ENCODE measurements at regions not wholly inside any gene's neighbourhood (a gene's known extent, or its start where the extent isn't known, plus 50 kb on each side); places are given as distances from the start of the nearest gene placed in this dataset.

- no peak overlapping the region for H2BK15ac ChIP-seq (ENCODE audit: low read depth, low read length)
- no peak overlapping the region for H3K4me2 ChIP-seq (ENCODE audit: low read depth, low read length)
- POLR2A ChIA-PET (ENCODE audit: unreplicated experiment): no interaction called here
- H2BK20ac ChIP-seq (ENCODE audit: low read depth, low read length): no peak overlapping the region
- no peak overlapping the region for H2AK9ac ChIP-seq (replicated peaks; ENCODE audit: low read depth, low read length, poor library complexity)
- no peaks in the 10 kb centered on the region for H3K79me1 ChIP-seq (ENCODE audit: low read depth in 1 of 2, low read length in 2 of 2)
- no peak overlapping the region for H2BK5ac ChIP-seq (ENCODE audit: low read depth, low read length, poor library complexity, severe bottlenecking)
- H3K36me3 ChIP-seq (ENCODE audit: control insufficient read depth, insufficient read depth, low read length): no peaks in the 10 kb centered on the region
- TF ChIP-seq CHD1 (IDR thresholded peaks at IDR 0.05; ENCODE audit: low read depth, low read length): no peak
- TF ChIP-seq POLR2A (IDR thresholded peaks at IDR 0.05; ENCODE audit: low read depth, low read length): no peak
- TF ChIP-seq USF2 (IDR thresholded peaks at IDR 0.05; ENCODE audit: low read depth, low read length): no peak
- no peak for TF ChIP-seq CEBPB (IDR thresholded peaks at IDR 0.05; ENCODE audit: low read depth, low read length)
- no peak for TF ChIP-seq BHLHE40 (IDR thresholded peaks at IDR 0.05; ENCODE audit: low read depth, low read length)
- no peak for TF ChIP-seq RFX5 (IDR thresholded peaks at IDR 0.05; ENCODE audit: low read depth, low read length)
- no peak for TF ChIP-seq CTCF (conservative IDR thresholded peaks at IDR 0.05; ENCODE audit: low read depth, low read length)
- TF ChIP-seq SMC3 (IDR thresholded peaks at IDR 0.05; ENCODE audit: low read depth, low read length): no peak
- no peak for TF ChIP-seq ELK1 (IDR thresholded peaks at IDR 0.05; ENCODE audit: borderline replicate concordance, low read depth, low read length)
- TF ChIP-seq MAZ (IDR thresholded peaks at IDR 0.05; ENCODE audit: borderline replicate concordance, low read depth, low read length): no peak
- no peak for TF ChIP-seq MAFK (IDR thresholded peaks at IDR 0.05; ENCODE audit: low read depth, low read length)
- no peak for TF ChIP-seq RCOR1 (IDR thresholded peaks at IDR 0.05; ENCODE audit: insufficient replicate concordance, low read length)
- no peak for TF ChIP-seq FOS (IDR thresholded peaks at IDR 0.05; ENCODE audit: low read depth, low read length)
- no peak for TF ChIP-seq NFE2L2 (IDR thresholded peaks at IDR 0.05; ENCODE audit: low read depth, low read length)
- no peak for TF ChIP-seq MXI1 (IDR thresholded peaks at IDR 0.05; ENCODE audit: borderline replicate concordance, low read depth, low read length)
- no peak for TF ChIP-seq RAD21 (IDR thresholded peaks at IDR 0.05; ENCODE audit: low read length)
- H4K8ac ChIP-seq (ENCODE audit: low read depth in 2 of 2, low read length in 2 of 2): no peak overlapping the region
- H3K4me3 ChIP-seq (ENCODE audit: insufficient read depth, low read depth, low read length): no peak overlapping the region
- no peak overlapping the region for H4K91ac ChIP-seq (ENCODE audit: insufficient read depth, low read depth, low read length)
- no peaks in the 10 kb centered on the region for H3K27me3 ChIP-seq (ENCODE audit: control insufficient read depth, insufficient read depth, low read length)
- BruUV-seq (replicated peaks): no TSS peak
- no peaks in the 10 kb centered on the region for H3K9me1 ChIP-seq (ENCODE audit: insufficient read depth, low read length)
- ATAC-seq (ENCODE audit: low read depth) (no peak), DNase-seq (no peak)
- H3K4me1 ChIP-seq (ENCODE audit: control insufficient read depth, insufficient read depth, low read length): no peaks in the 10 kb centered on the region
- H3K14ac ChIP-seq (replicated peaks; ENCODE audit: low read depth, low read length): no peak overlapping the region
- no peak overlapping the region for H3K23ac ChIP-seq (ENCODE audit: low read depth, low read length)
- no peak overlapping the region for H4K5ac ChIP-seq (ENCODE audit: low read depth, low read length)
- no peaks in the 10 kb centered on the region for H4K20me1 ChIP-seq (ENCODE audit: insufficient read depth, low read length)
- no CpG with 5 or more reads among the region's 2 CpGs for WGBS, 2 experiments (ENCODE audit: extremely low coverage in 2 of 2, insufficient read length in 1 of 2)
- intact Hi-C loops (cut with micrococcal nuclease) (no loop called here), in situ Hi-C loops (cut with MboI; ENCODE audit: low sequenced_read_pairs) (no loop called here), dilution Hi-C loops (cut with HindIII; ENCODE audit: low sequenced_read_pairs, unreplicated experiment) (no loop called here)
- no peak overlapping the region for H3K27ac ChIP-seq (ENCODE audit: insufficient read depth, low read length)
- H2AFZ ChIP-seq (replicated peaks; ENCODE audit: low read length, poor library complexity): no peak overlapping the region
- no peak overlapping the region for H2BK120ac ChIP-seq (ENCODE audit: low read depth, low read length)
- no peak overlapping the region for H3K18ac ChIP-seq (ENCODE audit: low read depth, low read length)
- H3K9ac ChIP-seq (ENCODE audit: low read depth, low read length): no peak overlapping the region
- peaks cover 5% of the 10 kb centered on the region; the same call in 1 of the 2 replicates for H3K9me3 ChIP-seq (ENCODE audit: control insufficient read depth, insufficient read depth, low read length)
- H3K56ac ChIP-seq (ENCODE audit: extremely low read depth, insufficient read depth, low read length): no peak overlapping the region
- no peak overlapping the region for H3K4ac ChIP-seq (ENCODE audit: low read depth, low read length)
- CTCF ChIA-PET: no interaction called here
- H2AK5ac ChIP-seq (ENCODE audit: low read depth, low read length): no peak overlapping the region
Observed at GRCh38 chr10:9848981-9849380, 1168.7 kb upstream of the CELF2 start.

Measured in IMR-90 (cell line).